ENCODE measurements at regions not wholly inside any gene's neighbourhood (a gene's known extent, or its start where the extent isn't known, plus 50 kb on each side); places are given as distances from the start of the nearest gene placed in this dataset.

- no peaks in the 10 kb centered on the region for H3K36me3 ChIP-seq
- 86 to 87% methylated on average over 27 to 29 of the region's 30 CpGs for WGBS, 2 donors
- H3K4me3 ChIP-seq, result no peak overlapping the region
- H3K27ac ChIP-seq, result no peak overlapping the region
- peaks cover 0 to 12% of the 10 kb centered on the region in 2 donors for H3K27me3 ChIP-seq
- TF ChIP-seq POLR2A (IDR thresholded peaks at IDR 0.05), result no peak
- TF ChIP-seq, protein P1, sequence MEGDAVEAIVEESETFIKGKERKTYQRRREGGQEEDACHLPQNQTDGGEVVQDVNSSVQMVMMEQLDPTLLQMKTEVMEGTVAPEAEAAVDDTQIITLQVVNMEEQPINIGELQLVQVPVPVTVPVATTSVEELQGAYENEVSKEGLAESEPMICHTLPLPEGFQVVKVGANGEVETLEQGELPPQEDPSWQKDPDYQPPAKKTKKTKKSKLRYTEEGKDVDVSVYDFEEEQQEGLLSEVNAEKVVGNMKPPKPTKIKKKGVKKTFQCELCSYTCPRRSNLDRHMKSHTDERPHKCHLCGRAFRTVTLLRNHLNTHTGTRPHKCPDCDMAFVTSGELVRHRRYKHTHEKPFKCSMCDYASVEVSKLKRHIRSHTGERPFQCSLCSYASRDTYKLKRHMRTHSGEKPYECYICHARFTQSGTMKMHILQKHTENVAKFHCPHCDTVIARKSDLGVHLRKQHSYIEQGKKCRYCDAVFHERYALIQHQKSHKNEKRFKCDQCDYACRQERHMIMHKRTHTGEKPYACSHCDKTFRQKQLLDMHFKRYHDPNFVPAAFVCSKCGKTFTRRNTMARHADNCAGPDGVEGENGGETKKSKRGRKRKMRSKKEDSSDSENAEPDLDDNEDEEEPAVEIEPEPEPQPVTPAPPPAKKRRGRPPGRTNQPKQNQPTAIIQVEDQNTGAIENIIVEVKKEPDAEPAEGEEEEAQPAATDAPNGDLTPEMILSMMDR (IDR thresholded peaks at IDR 0.05), result no peak
- no peak for TF ChIP-seq EP300 (IDR thresholded peaks at IDR 0.05)
- H3K9me3 ChIP-seq, result peaks cover 0 to 23% (median 6%) of the 10 kb centered on the region in 4 donors
- no peaks in the 10 kb centered on the region for H3K4me1 ChIP-seq
- no peak for DNase-seq (ENCODE audit: low spot score in 2 of 2)
Measured at GRCh38 chr9:135308821-135309762, 170.5 kb upstream of the PPP1R26 start.

- peaks cover 0 to 24% (median 6%) of the 10 kb centered on the region in 4 donors for H3K9me3 ChIP-seq
- H3K27ac ChIP-seq, result no peak overlapping the region
- DNase-seq (ENCODE audit: low spot score in 2 of 2), result no peak
- TF ChIP-seq EP300 (IDR thresholded peaks at IDR 0.05) (no peak), POLR2A (IDR thresholded peaks at IDR 0.05) (no peak)
- TF ChIP-seq, protein P1 (IDR thresholded peaks at IDR 0.05), result no peak
- H3K4me1 ChIP-seq, result no peaks in the 10 kb centered on the region
- H3K36me3 ChIP-seq, result no peaks in the 10 kb centered on the region
- WGBS, 2 donors, result 76 to 77% methylated on average over 10 to 11 of the region's 11 CpGs
- no peak overlapping the region for H3K4me3 ChIP-seq
- peaks cover 0 to 12% of the 10 kb centered on the region in 2 donors for H3K27me3 ChIP-seq
Measured at GRCh38 chr9:135309763-135310125, 169.8 kb upstream of the PPP1R26 start.

GRCh38 chr9:135310134-135310533, 169.4 kb upstream of the PPP1R26 start:
- Histone ChIP-seq H3K36me3 (no peaks in the 10 kb centered on the region), H3K27me3 (peaks cover 0 to 12% of the 10 kb centered on the region in 2 donors), H3K27ac (no peak overlapping the region), H3K9me3 (peaks cover 0 to 24% (median 6%) of the 10 kb centered on the region in 4 donors), H3K4me3 (no peak overlapping the region), H3K4me1 (no peaks in the 10 kb centered on the region)
- no peak for TF ChIP-seq POLR2A (IDR thresholded peaks at IDR 0.05)
- TF ChIP-seq EP300 (IDR thresholded peaks at IDR 0.05), result no peak
- TF ChIP-seq, protein P1 (IDR thresholded peaks at IDR 0.05), result no peak
- no peak for DNase-seq (ENCODE audit: low spot score in 2 of 2)
- WGBS, 2 donors, result 58 to 76% methylated on average over 8 of the region's 8 CpGs

GRCh38 chr9:135315572-135315971, 164.0 kb upstream of the PPP1R26 start:
- TF ChIP-seq EP300 (IDR thresholded peaks at IDR 0.05) (no peak), POLR2A (IDR thresholded peaks at IDR 0.05) (no peak)
- TF ChIP-seq, protein P1 (IDR thresholded peaks at IDR 0.05), result no peak
- H3K4me3 ChIP-seq, result no peak overlapping the region
- DNase-seq (ENCODE audit: low spot score in 2 of 2), result no peak
- WGBS, 2 donors, result 90 to 94% methylated on average over 9 of the region's 9 CpGs
- no peaks in the 10 kb centered on the region for H3K36me3 ChIP-seq
- H3K9me3 ChIP-seq, result peaks cover 0 to 24% (median 6%) of the 10 kb centered on the region in 4 donors
- no peaks in the 10 kb centered on the region for H3K27me3 ChIP-seq
- H3K27ac ChIP-seq, result no peak overlapping the region
- no peaks in the 10 kb centered on the region for H3K4me1 ChIP-seq

DNA sequence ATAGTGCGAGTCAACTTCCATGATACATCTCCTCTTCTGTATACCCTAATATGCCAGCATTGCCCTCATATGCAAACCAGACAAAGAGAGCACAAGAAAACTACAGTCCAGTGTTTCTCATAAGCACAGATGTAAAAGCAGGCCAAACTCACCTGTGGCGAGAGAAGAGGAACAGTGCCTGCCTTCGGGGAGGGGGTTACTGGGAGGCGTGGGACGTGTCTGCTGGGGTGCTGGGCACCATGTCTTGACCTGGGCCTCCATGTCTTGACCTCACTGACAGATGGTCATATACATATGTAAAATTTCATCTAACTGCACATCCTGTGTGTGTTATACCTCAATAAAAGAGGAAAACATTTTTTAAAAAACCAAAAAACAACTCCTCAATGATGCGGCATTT, 159.3 kb upstream of the PPP1R26 start:
- WGBS, 2 donors, result 84% methylated on average over 6 of the region's 6 CpGs
- Histone ChIP-seq H3K27me3 (no peaks in the 10 kb centered on the region), H3K27ac (no peak overlapping the region), H3K4me3 (no peak overlapping the region), H3K4me1 (no peaks in the 10 kb centered on the region), H3K9me3 (peaks cover 0 to 34% (median 0%) of the 10 kb centered on the region in 4 donors), H3K36me3 (no peaks in the 10 kb centered on the region)
- DNase-seq (ENCODE audit: low spot score in 2 of 2), result no peak
- TF ChIP-seq POLR2A (IDR thresholded peaks at IDR 0.05) (no peak), EP300 (IDR thresholded peaks at IDR 0.05) (no peak)
- TF ChIP-seq, protein P1 (IDR thresholded peaks at IDR 0.05), result no peak
